Neural cell (in vitro differentiated cells): ENCODE measurements at regions not wholly inside any gene's neighbourhood (a gene's known extent, or its start where the extent isn't known, plus 50 kb on each side); places are given as distances from the start of the nearest gene placed in this dataset.

Experiments used
- H2AFZ ChIP-seq: fragments of 200-600, 300-800 bp; sonication (generic), shearing (Covaris generic); 2 replicates; pipeline ENCODE4 v1.6.0; 2014; ENCODE audit warnings: low read depth, mild to moderate bottlenecking, antibody characterized with exemption, low read length, moderate library complexity
- H3F3A ChIP-seq: fragments of 200-600 bp; shearing (Covaris generic); 2 replicates; pipeline ENCODE4 v1.6.1; 2016; ENCODE audit warnings: mild to moderate bottlenecking, moderate library complexity, mixed read lengths, antibody characterized with exemption, low read length; ENCODE audit not compliant: insufficient read depth, poor library complexity, severe bottlenecking
- H3K27ac ChIP-seq: fragments of 200-600, 300-800 bp; sonication (generic), shearing (Covaris generic); 2 replicates; pipeline ENCODE4 v1.5.1; 2014; ENCODE audit warnings: mild to moderate bottlenecking, low read length, moderate library complexity
- H3K27me3 ChIP-seq: fragments of 300-800, 200-600 bp; sonication (generic), shearing (Covaris generic); 2 replicates; pipeline ENCODE4 v1.6.0; 2014; ENCODE audit warnings: mild to moderate bottlenecking, low read depth, low read length, moderate library complexity; ENCODE audit not compliant: insufficient read depth
- H3K36me3 ChIP-seq: fragments of 300-800, 200-600 bp; sonication (generic), shearing (Covaris generic); 2 replicates; pipeline ENCODE4 v1.5.1; 2014; ENCODE audit warnings: mild to moderate bottlenecking, antibody characterized with exemption, low read length, moderate library complexity; ENCODE audit not compliant: insufficient read depth
- H3K4me2 ChIP-seq: fragments of 300-800, 200-600 bp; sonication (generic), shearing (Covaris generic); 2 replicates; pipeline ENCODE4 v1.6.0; 2014; ENCODE audit warnings: mild to moderate bottlenecking, low read length
- H3K4me3 ChIP-seq: fragments of 300-800, 200-600 bp; sonication (generic), shearing (Covaris generic); 2 replicates; pipeline ENCODE4 v1.5.1; 2014; ENCODE audit warnings: mild to moderate bottlenecking, low read length, moderate library complexity
- H3K79me2 ChIP-seq: fragments of 200-600 bp; shearing (Covaris generic); replicated peaks from 2 replicates; pipeline ENCODE4 v1.6.0; 2014; ENCODE audit warnings: mild to moderate bottlenecking, low read length, moderate library complexity; ENCODE audit not compliant: insufficient read depth
- H3K9ac ChIP-seq: fragments of 300-800, 200-600 bp; sonication (generic), shearing (Covaris generic); 2 replicates; pipeline ENCODE4 v1.6.1; 2016; ENCODE audit warnings: mild to moderate bottlenecking, low read length, mixed read lengths
- H3K9me2 ChIP-seq: fragments of 200-600 bp; shearing (Covaris generic); 2 replicates; pipeline ENCODE4 v1.6.1; 2016; ENCODE audit warnings: mild to moderate bottlenecking, low read length, mixed read lengths; ENCODE audit not compliant: insufficient read depth
- H3K9me3 ChIP-seq: fragments of 200-600, 300-800 bp; sonication (generic), shearing (Covaris generic); 2 replicates; pipeline ENCODE4 v1.6.1; 2016; ENCODE audit warnings: mild to moderate bottlenecking, mixed run types, low read length, moderate library complexity, mixed read lengths
- H4K20me1 ChIP-seq: fragments of 200-600 bp; shearing (Covaris generic); 2 replicates; pipeline ENCODE4 v1.6.1; 2016; ENCODE audit warnings: mild to moderate bottlenecking, mixed run types; ENCODE audit not compliant: insufficient read depth
- EP300 ChIP-seq: fragments of 450-650 bp; conservative IDR thresholded peaks from 2 replicates; pipeline ENCODE4 v1.6.1; 2014; ENCODE audit warnings: antibody characterized with exemption, mild to moderate bottlenecking, moderate library complexity; ENCODE audit not compliant: poor library complexity, severe bottlenecking
- EZH2 ChIP-seq: fragments of 200-600, 300-800 bp; shearing (Covaris generic), sonication (generic); IDR thresholded peaks from 2 replicates; pipeline ENCODE4 v1.6.1; 2014; ENCODE audit warnings: antibody characterized with exemption, low read length, borderline replicate concordance, mild to moderate bottlenecking; ENCODE audit not compliant: insufficient read depth, poor library complexity, severe bottlenecking
- MXI1 ChIP-seq: fragments of 450-650 bp; conservative IDR thresholded peaks from 2 replicates; pipeline ENCODE4 v1.6.1; 2014; ENCODE audit warnings: antibody characterized with exemption, mild to moderate bottlenecking; ENCODE audit not compliant: poor library complexity, severe bottlenecking
- POLR2AphosphoS5 ChIP-seq: IDR thresholded peaks from 2 replicates; pipeline ENCODE4 v1.6.1; 2012
- RAD21 ChIP-seq: fragments of 450-650 bp; conservative IDR thresholded peaks from 2 replicates; pipeline ENCODE4 v1.6.1; 2014; ENCODE audit warnings: antibody characterized with exemption, mild to moderate bottlenecking, moderate library complexity
- SMC3 ChIP-seq: fragments of 450-650 bp; conservative IDR thresholded peaks from 2 replicates; pipeline ENCODE4 v1.6.1; 2014; ENCODE audit warnings: antibody characterized with exemption, mild to moderate bottlenecking, moderate library complexity; ENCODE audit not compliant: poor library complexity
- TAF1 ChIP-seq: IDR thresholded peaks from 2 replicates; pipeline ENCODE4 v1.6.1; 2012; ENCODE audit warnings: low read depth
- TF ChIP-seq, protein P1 (sequence below): fragments of 450-650 bp; IDR thresholded peaks from 2 replicates; pipeline ENCODE4 v1.5.1; 2014; ENCODE audit warnings: antibody characterized with exemption, mild to moderate bottlenecking, moderate library complexity; ENCODE audit not compliant: poor library complexity, severe bottlenecking
- TF ChIP-seq, protein P2 (sequence below): IDR thresholded peaks from 2 replicates; pipeline ENCODE4 v1.6.1; 2012; ENCODE audit warnings: borderline replicate concordance

DNA sequence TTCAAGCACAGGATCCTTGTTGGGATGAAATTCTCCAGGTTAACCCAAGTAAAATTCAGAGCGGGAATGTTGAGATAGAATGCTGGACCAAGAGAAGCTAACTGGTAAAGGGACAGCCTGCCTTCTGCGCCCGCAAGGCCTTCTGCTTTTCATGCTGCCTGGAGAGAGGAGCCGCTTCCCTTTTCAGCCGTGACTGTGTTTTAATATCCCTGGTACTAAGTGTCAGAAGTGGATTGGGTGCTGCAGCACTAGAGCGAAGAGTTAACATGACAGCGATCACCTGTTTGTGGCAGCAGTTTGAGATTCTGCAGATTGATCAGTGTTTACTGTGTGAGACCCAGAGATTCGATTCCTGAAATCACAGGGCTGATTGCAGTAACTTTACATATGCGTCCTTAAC lies 197.4 kb upstream of the ZNF536 start:
- H3K9me2 ChIP-seq = no peaks in the 10 kb centered on the region

DNA sequence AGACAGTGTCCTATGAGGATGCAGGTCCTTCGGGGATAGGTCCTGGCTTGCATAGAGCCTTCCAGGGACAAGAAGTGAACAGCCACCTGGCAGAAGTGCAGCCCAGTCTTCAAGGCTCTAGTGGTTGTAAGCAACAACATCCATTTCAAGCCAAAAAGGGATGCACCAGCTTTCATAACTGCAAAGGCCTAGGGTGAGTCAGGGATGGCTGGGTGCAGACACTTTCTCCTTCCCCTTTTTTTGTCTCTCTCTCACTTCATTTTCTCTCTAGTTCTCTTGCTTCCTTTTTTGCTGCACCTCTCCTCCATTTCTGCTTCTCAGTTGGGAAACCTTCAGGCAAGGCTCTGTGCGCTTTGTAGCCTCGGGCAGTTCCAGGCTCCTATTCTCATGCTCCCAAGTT lies 196.2 kb upstream of the ZNF536 start:
- H3K9ac ChIP-seq = no peak overlapping the region
- H3F3A ChIP-seq = no peaks in the 10 kb centered on the region
- H3K4me2 ChIP-seq = no peak overlapping the region
- H2AFZ ChIP-seq = no peak overlapping the region
- H3K9me3 ChIP-seq = no peaks in the 10 kb centered on the region
- H3K36me3 ChIP-seq = no peaks in the 10 kb centered on the region
- H3K27me3 ChIP-seq = no peaks in the 10 kb centered on the region
- no peak overlapping the region for H3K27ac ChIP-seq
- H3K79me2 ChIP-seq = no peaks in the 10 kb centered on the region
- H4K20me1 ChIP-seq = no peaks in the 10 kb centered on the region
- TF ChIP-seq RAD21 = no peak
- TF ChIP-seq, protein P1, sequence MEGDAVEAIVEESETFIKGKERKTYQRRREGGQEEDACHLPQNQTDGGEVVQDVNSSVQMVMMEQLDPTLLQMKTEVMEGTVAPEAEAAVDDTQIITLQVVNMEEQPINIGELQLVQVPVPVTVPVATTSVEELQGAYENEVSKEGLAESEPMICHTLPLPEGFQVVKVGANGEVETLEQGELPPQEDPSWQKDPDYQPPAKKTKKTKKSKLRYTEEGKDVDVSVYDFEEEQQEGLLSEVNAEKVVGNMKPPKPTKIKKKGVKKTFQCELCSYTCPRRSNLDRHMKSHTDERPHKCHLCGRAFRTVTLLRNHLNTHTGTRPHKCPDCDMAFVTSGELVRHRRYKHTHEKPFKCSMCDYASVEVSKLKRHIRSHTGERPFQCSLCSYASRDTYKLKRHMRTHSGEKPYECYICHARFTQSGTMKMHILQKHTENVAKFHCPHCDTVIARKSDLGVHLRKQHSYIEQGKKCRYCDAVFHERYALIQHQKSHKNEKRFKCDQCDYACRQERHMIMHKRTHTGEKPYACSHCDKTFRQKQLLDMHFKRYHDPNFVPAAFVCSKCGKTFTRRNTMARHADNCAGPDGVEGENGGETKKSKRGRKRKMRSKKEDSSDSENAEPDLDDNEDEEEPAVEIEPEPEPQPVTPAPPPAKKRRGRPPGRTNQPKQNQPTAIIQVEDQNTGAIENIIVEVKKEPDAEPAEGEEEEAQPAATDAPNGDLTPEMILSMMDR = no peak
- no peak for TF ChIP-seq POLR2AphosphoS5
- TF ChIP-seq EP300 = no peak
- no peak for TF ChIP-seq EZH2
- TF ChIP-seq TAF1 = no peak
- no peak for TF ChIP-seq MXI1
- no peak for TF ChIP-seq SMC3
- TF ChIP-seq, protein P2, sequence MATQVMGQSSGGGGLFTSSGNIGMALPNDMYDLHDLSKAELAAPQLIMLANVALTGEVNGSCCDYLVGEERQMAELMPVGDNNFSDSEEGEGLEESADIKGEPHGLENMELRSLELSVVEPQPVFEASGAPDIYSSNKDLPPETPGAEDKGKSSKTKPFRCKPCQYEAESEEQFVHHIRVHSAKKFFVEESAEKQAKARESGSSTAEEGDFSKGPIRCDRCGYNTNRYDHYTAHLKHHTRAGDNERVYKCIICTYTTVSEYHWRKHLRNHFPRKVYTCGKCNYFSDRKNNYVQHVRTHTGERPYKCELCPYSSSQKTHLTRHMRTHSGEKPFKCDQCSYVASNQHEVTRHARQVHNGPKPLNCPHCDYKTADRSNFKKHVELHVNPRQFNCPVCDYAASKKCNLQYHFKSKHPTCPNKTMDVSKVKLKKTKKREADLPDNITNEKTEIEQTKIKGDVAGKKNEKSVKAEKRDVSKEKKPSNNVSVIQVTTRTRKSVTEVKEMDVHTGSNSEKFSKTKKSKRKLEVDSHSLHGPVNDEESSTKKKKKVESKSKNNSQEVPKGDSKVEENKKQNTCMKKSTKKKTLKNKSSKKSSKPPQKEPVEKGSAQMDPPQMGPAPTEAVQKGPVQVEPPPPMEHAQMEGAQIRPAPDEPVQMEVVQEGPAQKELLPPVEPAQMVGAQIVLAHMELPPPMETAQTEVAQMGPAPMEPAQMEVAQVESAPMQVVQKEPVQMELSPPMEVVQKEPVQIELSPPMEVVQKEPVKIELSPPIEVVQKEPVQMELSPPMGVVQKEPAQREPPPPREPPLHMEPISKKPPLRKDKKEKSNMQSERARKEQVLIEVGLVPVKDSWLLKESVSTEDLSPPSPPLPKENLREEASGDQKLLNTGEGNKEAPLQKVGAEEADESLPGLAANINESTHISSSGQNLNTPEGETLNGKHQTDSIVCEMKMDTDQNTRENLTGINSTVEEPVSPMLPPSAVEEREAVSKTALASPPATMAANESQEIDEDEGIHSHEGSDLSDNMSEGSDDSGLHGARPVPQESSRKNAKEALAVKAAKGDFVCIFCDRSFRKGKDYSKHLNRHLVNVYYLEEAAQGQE = no peak
- H3K9me2 ChIP-seq = no peaks in the 10 kb centered on the region
- H3K4me3 ChIP-seq = no peak overlapping the region

More for the DNA sequence above, 197.4 kb upstream of the ZNF536 start:
- Histone ChIP-seq H3K79me2 (no peaks in the 10 kb centered on the region), H3K4me3 (no peak overlapping the region), H4K20me1 (no peaks in the 10 kb centered on the region), H3K9ac (no peak overlapping the region), H3K27me3 (no peaks in the 10 kb centered on the region), H3K9me3 (no peaks in the 10 kb centered on the region), H3F3A (no peaks in the 10 kb centered on the region), H3K36me3 (no peaks in the 10 kb centered on the region), H3K4me2 (no peak overlapping the region), H2AFZ (no peak overlapping the region), H3K27ac (no peak overlapping the region)
- TF ChIP-seq MXI1 = no peak
- TF ChIP-seq POLR2AphosphoS5 = no peak
- TF ChIP-seq SMC3 = no peak
- TF ChIP-seq EP300 = no peak
- TF ChIP-seq RAD21 = no peak
- TF ChIP-seq, protein P2 = no peak
- no peak for TF ChIP-seq TAF1
- TF ChIP-seq, protein P1 = no peak
- no peak for TF ChIP-seq EZH2
